ENCODE measurements at regions not wholly inside any gene's neighbourhood (a gene's known extent, or its start where the extent isn't known, plus 50 kb on each side); places are given as distances from the start of the nearest gene placed in this dataset.
A peak's percentile ranks its signal among the peaks of the same experiment; 100 is the strongest.
"Not testable (repeated sequence)": the region's sequence is repeated elsewhere in the genome, so short reads cannot be mapped to it uniquely, and the experiment has no call there.

DNA sequence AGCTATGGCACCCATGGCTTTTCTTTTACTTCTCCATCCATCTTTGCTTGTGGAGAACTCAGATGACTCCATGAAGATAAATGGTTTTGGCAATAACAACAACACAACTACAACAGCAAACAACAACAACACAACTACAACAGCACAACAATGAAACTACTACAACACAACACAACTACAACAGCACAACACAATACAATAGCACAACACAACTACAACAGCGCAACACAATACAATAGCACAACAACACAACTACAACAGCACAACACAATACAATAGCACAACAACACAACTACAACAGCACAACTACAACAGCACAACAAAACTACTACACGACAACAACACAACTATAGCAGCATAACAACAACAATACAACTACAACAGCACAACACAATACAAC lies 569.4 kb downstream of the TOX3 start:
- not testable (repeated sequence) for DNase-seq (ENCODE audit: low spot score)

- DNase-seq (ENCODE audit: low spot score) = peak; percentile 33
Observed at GRCh38 chr16:51971184-51971583, 575.8 kb downstream of the TOX3 start.

DNA sequence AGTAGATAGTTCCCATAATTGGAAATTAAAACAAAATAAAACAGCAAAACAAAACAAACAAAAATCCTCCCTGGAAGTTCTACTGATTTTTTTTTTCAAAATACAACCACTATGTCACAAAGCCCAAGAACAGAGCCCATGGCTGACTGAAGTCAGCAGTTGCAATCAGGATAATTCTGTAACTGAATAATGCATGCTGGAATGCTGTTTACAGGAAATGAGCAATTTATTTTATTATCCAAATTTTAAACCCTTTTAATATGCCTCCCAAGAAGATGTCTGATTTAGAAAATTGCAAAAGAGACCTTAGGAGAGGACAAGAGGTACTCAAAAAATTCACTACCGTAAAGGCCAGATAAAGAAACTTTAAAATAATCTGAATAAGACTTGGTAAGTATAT lies 578.2 kb downstream of the TOX3 start:
- no peak for DNase-seq (ENCODE audit: low spot score)

DNA sequence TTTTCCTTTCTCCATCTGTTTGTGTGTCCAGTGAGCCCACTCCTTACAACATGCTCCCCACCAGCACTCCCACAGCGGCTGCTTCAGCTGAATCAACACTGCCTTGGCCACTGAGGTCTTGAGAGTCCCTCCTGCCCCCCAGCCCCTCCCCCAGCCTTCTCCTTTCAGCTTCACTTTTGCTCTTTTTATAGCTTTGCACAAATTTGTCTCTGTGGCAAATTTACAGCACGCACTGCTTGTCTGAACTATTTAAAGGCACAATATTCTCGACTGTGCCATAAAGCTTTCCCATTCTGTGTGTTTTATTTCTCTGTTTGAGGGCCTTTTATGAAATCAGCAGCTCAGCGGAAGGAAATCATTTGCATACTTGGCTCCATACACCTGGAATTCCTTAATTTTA lies 579.3 kb downstream of the TOX3 start:
- DNase-seq (ENCODE audit: low spot score) = no peak

DNA sequence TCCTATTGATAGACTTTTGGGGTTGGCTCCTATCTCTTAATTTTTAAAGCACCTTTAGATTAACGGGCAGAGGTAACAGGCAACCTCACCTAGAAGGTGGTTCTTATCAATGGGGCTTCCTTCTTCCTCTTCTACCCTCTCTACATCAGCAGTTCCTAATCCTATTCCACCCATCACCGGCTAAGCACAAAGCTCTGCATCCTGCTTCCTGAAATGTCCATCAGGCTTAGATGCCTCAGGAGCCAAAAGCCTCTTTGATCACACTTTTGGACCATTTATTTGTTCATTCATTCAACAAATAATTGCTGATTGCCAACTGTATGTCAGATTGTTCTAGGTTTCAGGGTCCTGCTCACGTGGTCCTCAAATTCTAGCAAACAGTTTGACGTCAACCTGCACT lies 586.0 kb downstream of the TOX3 start:
- DNase-seq (ENCODE audit: low spot score) = no peak

- no peak for DNase-seq (ENCODE audit: low spot score)
Observed at GRCh38 chr16:51953286-51953985, 593.5 kb downstream of the TOX3 start.

DNA sequence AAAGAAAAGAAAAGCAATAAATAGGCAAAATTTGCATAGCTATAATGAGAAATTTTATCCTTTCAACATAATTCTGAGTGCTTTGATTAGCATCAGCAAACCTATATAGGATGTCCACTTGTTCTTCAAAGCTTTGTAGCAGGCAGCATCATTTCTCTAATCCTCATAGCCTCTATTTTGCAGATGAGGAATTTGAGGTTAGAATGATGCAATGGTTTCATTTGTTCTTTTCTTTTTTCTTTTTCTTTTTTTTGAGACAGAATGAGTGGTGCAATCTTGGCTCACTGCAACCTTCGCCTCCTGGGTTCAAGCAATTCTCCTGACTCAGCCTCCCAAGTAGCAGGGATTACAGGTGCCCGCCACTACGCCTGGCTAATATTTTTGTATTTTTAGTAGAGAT lies 594.4 kb downstream of the TOX3 start:
- DNase-seq (ENCODE audit: low spot score) = no peak

GRCh38 chr16:51951668-51952298 lies 595.2 kb downstream of the TOX3 start:
- DNase-seq (ENCODE audit: low spot score) = no peak

GRCh38 chr16:51950118-51950780 lies 596.7 kb downstream of the TOX3 start:
- no peak for DNase-seq (ENCODE audit: low spot score)

GRCh38 chr16:51949282-51949681 lies 597.7 kb downstream of the TOX3 start:
- DNase-seq (ENCODE audit: low spot score) = no peak

DNA sequence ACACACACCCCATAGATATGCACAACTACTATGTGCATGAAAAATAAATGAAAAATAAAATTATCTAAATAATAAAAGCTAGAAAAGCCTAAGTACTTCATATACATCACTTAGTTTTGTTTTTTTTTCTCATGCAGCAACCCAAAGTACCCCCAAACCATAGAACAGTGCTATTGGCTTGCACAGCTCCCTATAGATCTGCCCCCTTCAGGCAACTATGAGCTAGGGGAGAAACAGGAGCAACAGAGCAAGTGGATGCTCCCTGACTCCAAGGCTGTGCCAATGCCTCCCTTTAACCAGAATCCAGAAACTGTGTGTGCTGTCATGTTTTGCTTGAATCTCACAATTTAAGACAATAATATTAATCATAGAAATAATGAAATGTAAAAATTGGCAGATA lies 605.5 kb downstream of the TOX3 start:
- no peak for DNase-seq (ENCODE audit: low spot score)

GRCh38 chr16:51940183-51940582 lies 606.8 kb downstream of the TOX3 start:
- no peak for DNase-seq (ENCODE audit: low spot score)

GRCh38 chr16:51939378-51939871 lies 607.5 kb downstream of the TOX3 start:
- no peak for DNase-seq (ENCODE audit: low spot score)

DNA sequence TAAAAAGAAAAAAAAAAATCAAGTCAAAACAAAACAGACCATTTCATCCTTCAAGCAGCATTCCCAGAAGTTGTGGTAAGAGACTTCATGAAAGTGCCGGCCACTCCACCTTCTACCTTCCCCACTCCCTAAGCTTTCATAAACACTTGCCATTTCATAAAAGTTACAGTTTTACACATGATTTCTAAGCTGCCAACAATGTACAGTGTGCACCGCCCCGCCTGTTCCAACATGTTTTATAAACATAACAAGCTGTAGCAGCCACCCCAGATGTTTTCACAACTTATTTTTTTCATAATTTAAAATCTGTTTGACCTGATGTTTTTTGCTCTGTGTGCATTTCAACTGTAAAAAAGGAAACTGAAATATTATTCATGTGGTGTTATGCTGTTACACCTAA lies 608.1 kb downstream of the TOX3 start:
- DNase-seq (ENCODE audit: low spot score) = no peak

GRCh38 chr16:51937771-51938170 lies 609.2 kb downstream of the TOX3 start:
- DNase-seq (ENCODE audit: low spot score) = no peak

DNA sequence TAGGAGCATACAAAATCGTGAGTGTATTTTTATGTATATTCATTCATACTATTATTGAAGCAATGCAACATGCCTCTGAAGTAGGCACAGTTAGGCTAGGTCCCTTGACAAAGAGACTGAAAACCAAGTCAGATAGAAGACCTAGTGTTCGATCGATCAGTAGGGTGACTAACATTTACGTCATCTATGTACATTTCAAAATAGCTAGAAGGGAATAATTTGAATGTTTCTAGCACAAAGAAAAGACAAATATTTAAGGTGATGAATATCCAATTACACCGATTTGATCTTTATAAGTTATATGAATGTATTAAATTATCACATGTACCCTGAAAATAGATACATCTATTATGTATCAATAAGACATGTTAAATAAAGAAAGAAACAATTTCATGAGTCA lies 610.1 kb downstream of the TOX3 start:
- no peak for DNase-seq (ENCODE audit: low spot score)

DNA sequence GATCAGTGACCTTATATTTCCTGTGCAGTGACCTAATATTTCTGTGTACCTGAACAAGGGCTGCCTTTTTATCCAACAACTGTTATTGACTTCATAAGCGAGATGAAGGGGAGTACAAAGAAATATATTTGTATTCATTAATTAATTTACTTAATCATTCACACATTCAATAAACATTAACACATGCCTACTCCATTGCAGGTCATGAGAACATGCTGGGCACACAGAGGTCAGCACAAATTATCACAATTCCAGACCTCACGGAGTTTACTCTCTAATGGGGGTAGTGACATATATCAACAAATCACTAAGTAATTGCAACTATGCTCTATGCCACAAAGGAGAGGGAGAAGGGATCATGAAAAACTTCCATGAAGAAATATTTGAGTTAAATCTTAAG lies 614.6 kb downstream of the TOX3 start:
- DNase-seq (ENCODE audit: low spot score) = no peak

GRCh38 chr16:51931653-51932052 lies 615.3 kb downstream of the TOX3 start:
- no peak for DNase-seq (ENCODE audit: low spot score)

DNA sequence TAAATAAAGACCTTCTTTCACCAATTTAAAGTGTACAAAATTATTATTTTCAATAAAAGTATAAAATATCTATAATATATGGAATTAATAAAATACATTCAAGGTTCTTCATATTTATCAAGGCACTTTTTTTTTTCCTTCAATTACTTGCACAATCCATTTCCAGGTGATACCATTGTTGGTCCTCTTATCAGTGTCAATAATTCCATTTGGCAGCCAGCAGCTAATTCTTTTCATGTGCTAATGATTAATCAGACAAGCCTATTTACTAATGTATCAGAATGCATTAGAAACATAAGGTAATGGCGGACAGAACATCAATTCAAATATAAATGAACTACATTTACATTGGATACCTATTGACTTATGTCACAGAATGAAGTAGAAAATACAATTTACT lies 622.2 kb downstream of the TOX3 start:
- no peak for DNase-seq (ENCODE audit: low spot score)

DNA sequence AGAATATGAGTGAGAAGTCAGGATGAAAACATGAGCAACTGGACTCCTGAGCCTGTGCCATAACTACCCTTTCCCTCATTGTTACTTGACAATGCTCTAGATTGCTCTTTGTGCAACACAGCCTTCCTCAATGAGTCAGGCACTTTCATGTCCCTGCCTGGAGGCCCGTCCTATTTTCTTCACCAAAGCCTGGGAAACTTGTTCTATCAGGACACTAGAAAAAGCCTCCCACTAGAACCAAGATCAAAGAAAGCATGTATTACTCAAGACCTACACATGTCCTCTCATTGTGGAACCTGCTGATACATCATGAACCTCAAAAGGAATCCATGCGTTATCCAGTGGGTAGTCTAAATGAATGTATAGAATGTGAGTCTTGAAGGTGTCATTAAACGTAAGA lies 624.5 kb downstream of the TOX3 start:
- DNase-seq (ENCODE audit: low spot score) = no peak

GRCh38 chr16:51919736-51920135 lies 627.2 kb downstream of the TOX3 start:
- DNase-seq (ENCODE audit: low spot score) = no peak

DNA sequence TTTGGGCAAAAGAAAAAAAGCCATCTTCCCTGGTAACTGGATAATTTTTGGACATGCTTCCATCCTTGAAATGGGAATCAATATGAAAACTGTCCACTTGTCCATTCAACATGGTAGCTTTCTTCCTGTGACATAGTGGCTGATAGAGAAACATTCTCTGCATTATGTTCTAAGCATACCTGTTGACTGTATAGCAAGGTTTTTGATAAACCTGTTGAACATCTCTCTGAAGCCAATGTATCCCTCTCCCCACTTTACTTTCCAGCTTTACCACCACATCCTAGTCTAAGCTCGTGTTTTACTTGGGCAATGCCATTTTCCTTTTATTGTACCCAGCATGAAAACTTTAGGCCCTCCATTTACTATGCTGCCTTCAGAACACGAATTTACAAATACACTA lies 630.1 kb downstream of the TOX3 start:
- DNase-seq (ENCODE audit: low spot score) = no peak

DNA sequence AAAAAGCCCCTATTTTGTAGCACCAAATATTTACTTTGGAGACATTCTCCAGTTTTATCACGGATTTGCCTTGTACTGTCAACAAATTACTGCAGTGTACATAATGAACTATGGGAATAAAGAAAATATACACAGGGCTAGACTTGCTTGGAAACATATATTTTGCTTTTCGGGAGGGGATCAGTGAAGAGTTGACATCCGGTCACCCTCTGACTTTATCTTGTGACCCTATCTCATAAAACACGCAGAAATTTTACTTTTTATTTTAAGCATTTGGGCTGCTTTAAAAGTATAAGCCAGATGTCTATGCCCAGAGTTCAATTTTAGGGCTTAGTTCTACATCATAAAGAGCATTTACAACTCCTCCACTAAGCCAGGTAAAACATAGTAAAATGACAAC lies 630.7 kb downstream of the TOX3 start:
- DNase-seq (ENCODE audit: low spot score) = no peak
